ENCODE measurements at regions not wholly inside any gene's neighbourhood (a gene's known extent, or its start where the extent isn't known, plus 50 kb on each side); places are given as distances from the start of the nearest gene placed in this dataset.

GRCh38 chr13:78028960-78029359 lies 110.3 kb upstream of the EDNRB start:
- TF ChIP-seq, protein P1, sequence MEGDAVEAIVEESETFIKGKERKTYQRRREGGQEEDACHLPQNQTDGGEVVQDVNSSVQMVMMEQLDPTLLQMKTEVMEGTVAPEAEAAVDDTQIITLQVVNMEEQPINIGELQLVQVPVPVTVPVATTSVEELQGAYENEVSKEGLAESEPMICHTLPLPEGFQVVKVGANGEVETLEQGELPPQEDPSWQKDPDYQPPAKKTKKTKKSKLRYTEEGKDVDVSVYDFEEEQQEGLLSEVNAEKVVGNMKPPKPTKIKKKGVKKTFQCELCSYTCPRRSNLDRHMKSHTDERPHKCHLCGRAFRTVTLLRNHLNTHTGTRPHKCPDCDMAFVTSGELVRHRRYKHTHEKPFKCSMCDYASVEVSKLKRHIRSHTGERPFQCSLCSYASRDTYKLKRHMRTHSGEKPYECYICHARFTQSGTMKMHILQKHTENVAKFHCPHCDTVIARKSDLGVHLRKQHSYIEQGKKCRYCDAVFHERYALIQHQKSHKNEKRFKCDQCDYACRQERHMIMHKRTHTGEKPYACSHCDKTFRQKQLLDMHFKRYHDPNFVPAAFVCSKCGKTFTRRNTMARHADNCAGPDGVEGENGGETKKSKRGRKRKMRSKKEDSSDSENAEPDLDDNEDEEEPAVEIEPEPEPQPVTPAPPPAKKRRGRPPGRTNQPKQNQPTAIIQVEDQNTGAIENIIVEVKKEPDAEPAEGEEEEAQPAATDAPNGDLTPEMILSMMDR (IDR thresholded peaks at IDR 0.05; ENCODE audit: low read depth, low read length) = no peak
- TF ChIP-seq EZH2phosphoT487 (IDR thresholded peaks at IDR 0.05; ENCODE audit: low read depth) = no peak
